Globus pallidus (tissue), 1 donor: ENCODE measurements at regions not wholly inside any gene's neighbourhood (a gene's known extent, or its start where the extent isn't known, plus 50 kb on each side); places are given as distances from the start of the nearest gene placed in this dataset.

Experiments
- DNase-seq: peaks from one replicate; pipeline ENCODE4 v3.0.0-alpha.2; 2015; ENCODE audit warnings: low spot score

GRCh38 chr18:73790587-73790986, 357.0 kb downstream of the FBXO15 start:
- DNase-seq, result no peak

- no peak for DNase-seq
Observed at GRCh38 chr18:73787316-73787715, 360.3 kb downstream of the FBXO15 start.

GRCh38 chr18:73785300-73785699, 362.3 kb downstream of the FBXO15 start:
- no peak for DNase-seq

DNA sequence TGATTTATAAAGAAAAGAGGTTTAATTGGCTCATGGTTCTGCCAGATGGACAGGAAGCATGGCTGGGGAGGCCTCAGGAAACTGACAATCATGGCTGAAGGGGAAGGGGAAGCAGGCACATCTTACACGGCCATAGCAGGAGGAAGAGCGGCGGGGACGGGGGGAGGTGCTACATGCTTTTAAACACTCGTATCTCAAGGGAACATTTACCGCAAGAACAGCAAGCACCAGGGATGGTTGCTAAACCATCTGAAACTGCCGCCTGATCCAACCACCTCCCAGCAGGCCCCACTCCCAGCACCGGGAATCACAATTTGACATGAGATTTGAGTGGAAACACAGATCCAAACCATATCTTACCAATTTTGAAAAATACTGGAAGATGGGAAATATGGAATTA, 362.8 kb downstream of the FBXO15 start:
- DNase-seq, result no peak

DNA sequence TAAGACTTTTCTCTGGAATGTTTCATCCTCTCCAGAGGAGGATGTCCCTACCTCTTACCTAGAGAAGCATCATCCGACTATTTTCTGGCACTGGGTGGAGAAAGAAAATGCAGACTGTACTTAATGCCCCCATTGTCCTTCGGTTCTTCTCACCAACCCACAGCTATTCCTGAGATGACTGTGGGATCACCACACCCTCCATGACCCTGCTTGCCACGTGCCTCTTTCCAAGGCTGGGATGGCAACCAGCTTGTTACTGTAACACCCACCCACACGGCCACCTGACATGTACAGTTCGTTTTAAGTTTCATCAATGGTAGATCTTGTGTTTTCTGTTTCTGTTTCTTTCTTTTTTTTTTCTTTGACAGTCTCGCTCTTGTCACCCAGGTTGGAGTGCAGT, 365.2 kb downstream of the FBXO15 start:
- no peak for DNase-seq

DNA sequence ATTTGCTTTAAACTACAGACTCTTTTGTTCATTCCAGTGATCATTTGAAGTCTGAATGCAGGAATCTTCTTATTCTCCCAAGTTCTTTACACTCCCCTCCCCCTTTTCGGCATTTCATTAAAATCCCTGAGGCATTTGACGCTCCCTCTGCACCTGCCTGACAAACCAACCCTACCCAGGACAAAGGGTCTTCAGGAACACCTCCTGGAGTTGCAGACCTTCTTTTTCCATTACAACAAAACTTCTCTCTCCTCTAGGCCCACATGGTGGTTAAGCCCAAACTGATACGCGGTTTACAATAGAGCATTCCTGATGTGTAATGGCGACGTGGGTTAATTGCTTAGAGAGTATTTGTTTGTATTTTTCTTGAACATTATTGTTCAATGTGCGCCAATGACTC, 367.4 kb downstream of the FBXO15 start:
- no peak for DNase-seq

DNA sequence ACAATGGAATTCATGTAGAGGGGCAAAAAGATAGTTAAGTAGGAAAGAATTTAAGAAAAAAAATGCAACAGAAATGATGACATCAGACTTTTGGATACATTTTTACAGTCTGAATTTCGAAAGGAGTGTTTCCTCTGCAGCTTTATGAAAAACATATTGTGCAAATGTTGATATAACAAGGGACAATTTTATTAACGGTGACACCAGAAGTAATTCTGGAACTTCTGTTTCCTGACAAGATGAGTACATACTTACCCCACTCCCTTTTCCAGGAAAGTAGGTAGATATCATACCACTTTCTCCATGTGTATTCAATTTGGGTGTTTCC, 369.6 kb downstream of the FBXO15 start:
- DNase-seq, result no peak

DNA sequence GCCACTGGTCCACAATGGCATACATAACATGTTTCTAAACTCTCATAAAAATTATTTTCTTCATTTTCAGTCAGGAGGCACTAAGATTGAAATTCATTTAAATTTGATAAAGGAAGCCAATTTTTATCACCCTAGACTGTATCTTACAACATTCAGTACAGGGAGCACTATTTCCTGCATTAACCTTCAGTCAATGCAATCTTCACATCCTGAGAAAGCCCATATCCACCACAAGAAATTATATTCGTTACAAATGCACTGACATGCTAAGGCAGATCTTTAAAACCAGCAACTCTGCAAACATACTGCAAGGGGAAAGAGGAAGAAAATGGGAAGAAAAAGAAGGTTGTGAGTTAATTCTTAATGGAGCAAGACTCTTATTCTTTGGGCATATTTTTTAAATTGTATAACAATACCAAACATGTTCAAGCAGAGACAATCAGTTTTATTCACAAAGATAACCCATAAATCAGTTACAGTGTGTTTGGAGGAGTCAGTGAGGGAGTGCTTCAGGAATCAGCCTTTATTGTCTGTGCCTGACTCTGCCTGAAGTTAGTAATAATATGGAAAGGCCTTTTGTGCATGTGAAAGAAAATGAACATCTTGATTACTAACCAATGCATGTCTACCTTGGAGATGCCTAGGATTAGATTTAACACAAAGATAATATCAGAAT, 370.1 kb downstream of the FBXO15 start:
- no peak for DNase-seq

DNA sequence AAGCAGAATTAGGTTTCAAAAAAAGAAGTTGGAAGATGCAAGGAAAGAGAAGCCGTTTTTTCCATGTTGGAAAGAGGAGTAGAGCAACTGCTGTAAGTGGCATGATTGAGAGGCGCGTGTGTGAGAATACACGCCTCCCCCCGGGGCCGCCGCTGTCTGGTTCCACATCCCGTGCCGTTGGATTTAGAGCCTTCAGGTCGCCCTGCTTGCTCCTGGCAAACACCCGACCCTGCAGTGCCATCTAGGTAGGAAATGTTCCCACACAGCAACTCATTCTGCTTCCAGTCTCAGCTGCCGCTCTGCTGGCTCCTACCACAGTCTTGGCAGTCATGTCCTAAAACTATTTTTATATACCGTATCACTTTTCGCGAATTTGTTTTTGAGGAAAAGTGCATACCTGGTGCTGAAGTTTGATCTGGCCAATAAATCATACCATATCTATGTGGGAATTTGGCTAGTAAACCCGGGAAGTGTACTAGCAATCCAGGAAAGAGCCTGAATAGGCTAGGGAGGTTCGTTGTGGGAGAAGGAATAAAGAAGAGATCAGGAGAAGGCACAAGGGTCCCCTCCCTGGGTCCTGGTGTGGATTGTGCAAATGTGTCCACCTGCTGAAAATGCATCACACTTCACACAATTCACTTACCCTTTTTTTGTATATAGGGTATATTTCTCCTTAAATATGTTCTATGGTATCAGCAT, 372.7 kb downstream of the FBXO15 start:
- DNase-seq, result no peak

DNA sequence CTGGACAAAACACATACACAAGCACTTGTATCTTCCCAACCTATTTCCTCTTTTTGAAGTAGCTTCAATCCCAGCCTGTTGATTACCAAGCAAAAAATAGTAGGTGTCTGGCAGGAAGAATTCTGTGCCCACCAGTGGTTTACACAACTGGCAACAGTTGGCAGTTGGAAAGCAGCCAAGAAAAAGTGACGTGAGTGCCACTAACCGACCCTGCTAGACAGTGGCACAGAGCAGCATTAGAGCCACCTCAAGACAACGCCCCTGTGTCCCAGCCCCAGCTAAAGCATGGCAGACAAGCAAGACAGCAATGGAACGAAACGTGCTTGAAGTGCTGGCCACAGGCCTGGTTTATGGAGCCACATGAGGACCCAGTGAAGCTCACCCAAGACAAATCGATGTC, 379.6 kb downstream of the FBXO15 start:
- no peak for DNase-seq

- no peak for DNase-seq
Observed at GRCh38 chr18:73766910-73767515, 380.6 kb downstream of the FBXO15 start.

GRCh38 chr18:73758446-73758845, 389.2 kb downstream of the FBXO15 start:
- no peak for DNase-seq

- DNase-seq, result no peak
Observed at GRCh38 chr18:73756256-73757091, 391.2 kb downstream of the FBXO15 start.

GRCh38 chr18:73752965-73753364, 394.7 kb downstream of the FBXO15 start:
- DNase-seq, result no peak

GRCh38 chr18:73752546-73752945, 395.1 kb downstream of the FBXO15 start:
- no peak for DNase-seq

- no peak for DNase-seq
Observed at GRCh38 chr18:73750052-73750451, 397.6 kb downstream of the FBXO15 start.

DNA sequence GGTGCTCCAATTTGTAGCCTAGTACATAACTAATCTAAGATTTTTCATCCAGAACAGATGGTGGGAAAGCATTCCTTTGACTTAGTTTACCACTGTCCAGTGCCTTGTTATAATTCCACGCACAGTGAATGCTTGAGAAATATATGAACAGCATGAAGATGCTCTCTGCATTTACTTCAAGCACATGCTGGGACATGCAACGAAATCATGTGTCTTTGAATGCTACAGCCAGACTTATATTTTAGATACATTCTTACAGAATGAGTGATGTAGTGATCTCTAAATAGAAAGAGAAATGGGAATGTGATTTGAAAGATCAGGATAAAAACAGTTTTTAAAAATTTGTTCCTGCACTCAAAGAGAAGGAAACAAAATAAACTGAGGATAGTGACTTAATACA, 398.3 kb downstream of the FBXO15 start:
- DNase-seq, result no peak

GRCh38 chr18:73748731-73749130, 398.9 kb downstream of the FBXO15 start:
- DNase-seq, result no peak

GRCh38 chr18:73746101-73746500, 401.5 kb downstream of the FBXO15 start:
- DNase-seq, result no peak

DNA sequence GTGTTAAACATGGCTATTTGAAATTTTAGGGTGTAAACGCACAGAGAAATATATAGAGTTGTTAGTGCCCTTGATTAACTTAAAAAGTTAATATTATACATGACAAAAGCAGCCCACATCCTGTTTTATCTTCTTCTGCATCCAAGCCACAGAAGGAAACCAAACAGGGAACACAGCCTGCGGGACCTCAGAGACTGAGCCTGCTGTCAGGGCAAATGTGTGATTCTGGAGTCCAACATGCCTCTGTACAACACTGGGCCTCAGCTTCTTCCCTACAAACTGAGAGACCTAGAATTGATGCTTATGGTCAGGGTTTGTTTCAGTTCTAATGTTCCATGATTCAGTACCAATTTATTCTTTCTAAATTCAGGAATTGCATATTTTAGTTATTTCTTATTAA, 404.7 kb downstream of the FBXO15 start:
- no peak for DNase-seq

DNA sequence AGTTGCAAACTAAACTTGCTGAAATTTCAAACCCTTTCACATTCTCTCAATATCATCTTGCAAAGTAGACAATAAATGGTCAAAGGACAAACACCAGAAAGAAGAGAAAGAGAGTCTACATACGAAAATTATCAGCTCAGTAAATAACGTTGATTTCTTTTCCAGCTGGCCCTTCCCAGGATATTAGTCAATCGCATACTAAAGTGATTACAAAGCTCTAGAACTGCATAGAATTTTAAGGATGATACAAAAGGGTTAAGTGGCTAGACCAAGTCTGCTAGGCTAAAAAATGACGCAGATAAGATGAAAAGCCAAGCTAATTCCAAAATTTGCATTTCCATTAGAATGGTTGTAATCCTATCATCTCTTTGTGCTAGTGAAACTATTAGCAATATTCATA, 405.7 kb downstream of the FBXO15 start:
- no peak for DNase-seq

DNA sequence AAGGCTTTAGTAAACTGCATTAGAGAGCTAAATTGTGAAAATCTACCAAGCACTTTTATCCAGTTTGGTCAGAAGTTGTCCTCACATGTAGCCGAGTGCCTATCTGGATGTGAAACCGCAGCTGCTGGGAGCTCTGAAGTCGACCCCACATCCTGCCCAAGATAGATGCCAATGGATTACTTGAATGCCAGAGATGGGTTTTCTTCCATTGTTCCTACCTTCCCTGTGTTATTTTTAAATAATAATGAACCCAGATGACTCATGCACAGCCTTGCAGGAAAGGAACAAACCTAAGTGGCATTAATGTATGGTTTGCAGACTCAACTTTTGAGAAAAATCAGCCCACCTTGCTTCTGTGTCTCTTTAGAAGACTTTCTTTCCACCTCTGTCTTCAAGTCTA, 408.5 kb downstream of the FBXO15 start:
- DNase-seq, result no peak

GRCh38 chr18:73737990-73738389, 409.6 kb downstream of the FBXO15 start:
- no peak for DNase-seq
